NCI-H510A (cell line): ENCODE measurements at regions not wholly inside any gene's neighbourhood (a gene's known extent, or its start where the extent isn't known, plus 50 kb on each side); places are given as distances from the start of the nearest gene placed in this dataset.
"Not testable (repeated sequence)": the region's sequence is repeated elsewhere in the genome, so short reads cannot be mapped to it uniquely, and the experiment has no call there.

ENCODE experiments used
- DNase-seq: peaks from one replicate; lab custom pipeline; 2025; lab: John Stamatoyannopoulos, UW

GRCh38 chr14:43165651-43166050, 1341.4 kb downstream of the FSCB start:
- no peak for DNase-seq

- no peak for DNase-seq
Measured at GRCh38 chr14:43161477-43161876, 1345.6 kb downstream of the FSCB start.

GRCh38 chr14:43157661-43158060, 1349.4 kb downstream of the FSCB start:
- no peak for DNase-seq

- no peak for DNase-seq
Measured at GRCh38 chr14:43155924-43156323, 1351.2 kb downstream of the FSCB start.

GRCh38 chr14:43155258-43155657, 1351.8 kb downstream of the FSCB start:
- no peak for DNase-seq

- no peak for DNase-seq
Measured at GRCh38 chr14:43147485-43147884, 1359.6 kb downstream of the FSCB start.

GRCh38 chr14:43145361-43145760, 1361.7 kb downstream of the FSCB start:
- no peak for DNase-seq

- no peak for DNase-seq
Measured at GRCh38 chr14:43143106-43143505, 1364.0 kb downstream of the FSCB start.

GRCh38 chr14:43141636-43142191, 1365.4 kb downstream of the FSCB start:
- DNase-seq: no peak

- DNase-seq: no peak
Measured at GRCh38 chr14:43140453-43140852, 1366.6 kb downstream of the FSCB start.

GRCh38 chr14:43135877-43136411, 1371.1 kb downstream of the FSCB start:
- no peak for DNase-seq

- DNase-seq: no peak
Measured at GRCh38 chr14:43132441-43132840, 1374.6 kb downstream of the FSCB start.

GRCh38 chr14:43128429-43128828, 1378.7 kb downstream of the FSCB start:
- not testable (repeated sequence) for DNase-seq

GRCh38 chr14:43127874-43128273, 1379.2 kb downstream of the FSCB start:
- not testable (repeated sequence) for DNase-seq

- DNase-seq: no peak
Measured at GRCh38 chr14:43123544-43123943, 1383.5 kb downstream of the FSCB start.

GRCh38 chr14:43119672-43120071, 1387.4 kb downstream of the FSCB start:
- DNase-seq: no peak

GRCh38 chr14:43116341-43116740, 1390.7 kb downstream of the FSCB start:
- DNase-seq: no peak

GRCh38 chr14:43105305-43105704, 1401.8 kb downstream of the FSCB start:
- DNase-seq: no peak

GRCh38 chr14:43090380-43090779, 1416.7 kb downstream of the FSCB start:
- no peak for DNase-seq

GRCh38 chr14:43087666-43088065, 1419.4 kb downstream of the FSCB start:
- DNase-seq: no peak

- DNase-seq: no peak
Measured at GRCh38 chr14:43085819-43086218, 1421.3 kb downstream of the FSCB start.

- not testable (repeated sequence) for DNase-seq
Measured at GRCh38 chr14:43067372-43067771, 1439.7 kb downstream of the FSCB start.

GRCh38 chr14:43056106-43056505, 1449.4 kb downstream of the LRFN5 start:
- no peak for DNase-seq

- DNase-seq: no peak
Measured at GRCh38 chr14:43052897-43053296, 1446.2 kb downstream of the LRFN5 start.
